ENCODE measurements at regions not wholly inside any gene's neighbourhood (a gene's known extent, or its start where the extent isn't known, plus 50 kb on each side); places are given as distances from the start of the nearest gene placed in this dataset.

DNA sequence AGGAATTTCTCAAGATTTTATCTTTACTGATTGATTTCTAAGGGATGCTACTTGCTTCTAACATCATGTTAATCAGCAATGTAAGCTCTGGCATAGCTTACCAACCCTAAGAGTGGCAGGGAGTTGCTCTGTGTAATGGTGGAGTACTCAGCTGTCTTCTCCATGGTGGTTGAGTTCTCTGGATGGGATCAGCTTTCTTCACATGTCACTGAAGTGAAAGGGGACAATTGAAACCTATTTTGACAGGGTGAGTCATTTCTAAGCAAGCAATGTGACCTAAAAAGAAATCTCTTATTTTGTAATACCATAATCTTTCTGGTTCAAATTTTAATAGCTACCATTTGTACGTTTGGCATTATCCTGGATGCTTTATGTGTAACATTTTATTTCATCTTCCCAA lies 430.4 kb downstream of the GJA1 start:
- no peak overlapping the region for H3K27ac Mint-ChIP-seq
- no peak for DNase-seq
- H3K4me3 Mint-ChIP-seq = no peak overlapping the region
- no peaks in the 10 kb centered on the region for H3K27me3 Mint-ChIP-seq
- H3K36me3 Mint-ChIP-seq = no peaks in the 10 kb centered on the region
- no peaks in the 10 kb centered on the region for H3K9me3 Mint-ChIP-seq (ENCODE audit: low read depth)
- no peak for ATAC-seq
- no peaks in the 10 kb centered on the region for H3K4me1 Mint-ChIP-seq
- CTCF ChIA-PET = no interaction called here

DNA sequence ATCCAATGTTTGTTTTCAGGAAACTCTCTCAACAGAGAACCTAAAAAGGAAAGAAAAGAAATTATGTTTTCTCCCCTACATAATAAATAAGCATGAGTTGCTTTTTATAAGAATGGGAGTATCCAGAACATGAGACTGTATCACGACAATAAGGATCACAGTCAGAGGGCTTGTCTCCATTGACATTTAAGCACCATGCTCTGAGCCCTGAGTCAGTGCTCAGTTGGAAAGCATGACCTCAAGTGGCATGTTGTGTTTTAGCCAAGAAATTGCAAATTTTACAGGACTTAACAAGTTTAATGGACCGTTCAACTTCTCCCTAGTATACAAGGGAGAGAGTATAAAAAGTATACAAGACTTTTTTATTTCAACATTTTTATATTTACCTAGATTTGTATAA lies 431.6 kb downstream of the GJA1 start:
- Mint-ChIP-seq H3K27ac (no peak overlapping the region), H3K27me3 (no peaks in the 10 kb centered on the region), H3K4me1 (no peaks in the 10 kb centered on the region), H3K4me3 (no peak overlapping the region), H3K9me3 (ENCODE audit: low read depth) (no peaks in the 10 kb centered on the region), H3K36me3 (no peaks in the 10 kb centered on the region)
- DNase-seq (no peak), ATAC-seq (no peak)
- CTCF ChIA-PET = no interaction called here

DNA sequence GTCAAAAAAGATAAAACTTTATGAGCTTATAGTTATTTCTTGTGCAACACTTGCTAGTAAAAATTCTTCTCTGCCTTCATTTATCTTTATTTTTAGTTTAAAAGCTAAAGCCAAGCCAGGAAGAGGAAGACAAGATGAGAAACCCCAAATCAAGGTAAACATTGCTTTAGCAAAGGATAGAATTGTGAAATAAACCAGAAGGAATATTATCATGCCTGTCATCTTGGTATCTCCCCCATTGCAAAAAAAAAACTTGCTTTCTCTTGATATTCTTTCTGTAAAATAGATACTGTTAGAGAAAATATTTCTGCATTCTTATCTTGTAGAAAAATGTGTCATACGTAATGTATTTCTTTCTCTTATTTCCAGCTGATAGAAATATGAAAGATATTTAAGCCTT lies 432.8 kb downstream of the GJA1 start:
- H3K36me3 Mint-ChIP-seq = no peaks in the 10 kb centered on the region
- H3K27me3 Mint-ChIP-seq = no peaks in the 10 kb centered on the region
- H3K4me1 Mint-ChIP-seq = no peaks in the 10 kb centered on the region
- CTCF ChIA-PET = no interaction called here
- H3K4me3 Mint-ChIP-seq = no peak overlapping the region
- ATAC-seq (no peak), DNase-seq (no peak)
- no peak overlapping the region for H3K27ac Mint-ChIP-seq
- H3K9me3 Mint-ChIP-seq (ENCODE audit: low read depth) = peaks cover 3% of the 10 kb centered on the region

GRCh38 chr6:121873595-121873994 lies 438.1 kb downstream of the GJA1 start:
- H3K9me3 Mint-ChIP-seq (ENCODE audit: low read depth) = peaks cover 3% of the 10 kb centered on the region
- no peak overlapping the region for H3K27ac Mint-ChIP-seq
- H3K27me3 Mint-ChIP-seq = no peaks in the 10 kb centered on the region
- CTCF ChIA-PET = no interaction called here
- no peak overlapping the region for H3K4me3 Mint-ChIP-seq
- DNase-seq (no peak), ATAC-seq (no peak)
- no peaks in the 10 kb centered on the region for H3K4me1 Mint-ChIP-seq
- H3K36me3 Mint-ChIP-seq = no peaks in the 10 kb centered on the region

GRCh38 chr6:121876721-121877120 lies 441.3 kb downstream of the GJA1 start:
- no peak overlapping the region for H3K27ac Mint-ChIP-seq

GRCh38 chr6:121879149-121879548 lies 443.7 kb downstream of the GJA1 start:
- Mint-ChIP-seq H3K27ac (no peak overlapping the region), H3K27me3 (no peaks in the 10 kb centered on the region), H3K4me1 (no peaks in the 10 kb centered on the region), H3K36me3 (no peaks in the 10 kb centered on the region), H3K4me3 (no peak overlapping the region), H3K9me3 (ENCODE audit: low read depth) (no peaks in the 10 kb centered on the region)
- CTCF ChIA-PET = no interaction called here
- DNase-seq = no peak
- ATAC-seq = no peak

More at GRCh38 chr6:121876721-121877120, 441.3 kb downstream of the GJA1 start:
- H3K9me3 Mint-ChIP-seq (ENCODE audit: low read depth) = peaks cover 3% of the 10 kb centered on the region
- H3K36me3 Mint-ChIP-seq = no peaks in the 10 kb centered on the region
- no peak for DNase-seq
- H3K4me1 Mint-ChIP-seq = no peaks in the 10 kb centered on the region
- CTCF ChIA-PET = no interaction called here
- ATAC-seq = no peak
- H3K4me3 Mint-ChIP-seq = no peak overlapping the region
- H3K27me3 Mint-ChIP-seq = no peaks in the 10 kb centered on the region

GRCh38 chr6:121880831-121881230 lies 445.4 kb downstream of the GJA1 start:
- H3K9me3 Mint-ChIP-seq (ENCODE audit: low read depth) = no peaks in the 10 kb centered on the region
- H3K27ac Mint-ChIP-seq = no peak overlapping the region
- no peaks in the 10 kb centered on the region for H3K4me1 Mint-ChIP-seq
- H3K36me3 Mint-ChIP-seq = no peaks in the 10 kb centered on the region
- CTCF ChIA-PET = no interaction called here
- ATAC-seq (no peak), DNase-seq (no peak)
- no peak overlapping the region for H3K4me3 Mint-ChIP-seq
- no peaks in the 10 kb centered on the region for H3K27me3 Mint-ChIP-seq

DNA sequence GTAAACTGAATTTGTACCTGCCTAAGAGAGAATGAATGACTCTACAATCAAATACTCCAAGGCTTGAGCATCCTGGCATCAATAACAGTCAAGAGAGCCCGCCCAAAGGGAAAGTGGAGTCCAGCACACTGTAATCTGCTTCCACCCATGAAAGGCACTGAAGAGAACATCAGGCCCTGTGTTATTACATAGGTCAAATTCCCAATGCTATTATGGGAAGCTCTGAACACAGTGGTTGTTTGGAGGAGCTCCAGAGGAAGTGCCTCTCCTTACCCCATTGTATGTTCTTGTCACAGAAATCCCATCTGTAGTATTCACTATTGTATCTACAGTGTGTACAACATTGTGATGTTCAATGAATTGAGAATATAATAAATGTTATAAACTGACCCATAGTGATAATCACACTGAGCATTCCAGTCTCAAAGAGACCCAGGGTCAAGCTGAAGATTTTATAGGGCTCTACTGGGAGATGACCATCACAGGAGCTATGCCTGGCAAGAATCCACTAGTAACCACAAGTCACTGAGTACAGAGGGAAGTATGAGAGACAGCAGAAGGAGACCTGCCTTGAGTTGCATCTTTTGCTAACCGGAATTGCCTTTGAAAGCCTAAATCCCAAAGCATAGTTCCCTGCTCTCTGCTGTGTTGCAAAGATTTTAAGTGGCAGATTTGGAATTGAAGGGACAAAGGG lies 446.7 kb downstream of the GJA1 start:
- DNase-seq (no peak), ATAC-seq (no peak)
- Mint-ChIP-seq H3K36me3 (no peaks in the 10 kb centered on the region), H3K4me3 (no peak overlapping the region), H3K9me3 (ENCODE audit: low read depth) (no peaks in the 10 kb centered on the region), H3K4me1 (no peaks in the 10 kb centered on the region), H3K27ac (no peak overlapping the region), H3K27me3 (no peaks in the 10 kb centered on the region)
- CTCF ChIA-PET = no interaction called here

DNA sequence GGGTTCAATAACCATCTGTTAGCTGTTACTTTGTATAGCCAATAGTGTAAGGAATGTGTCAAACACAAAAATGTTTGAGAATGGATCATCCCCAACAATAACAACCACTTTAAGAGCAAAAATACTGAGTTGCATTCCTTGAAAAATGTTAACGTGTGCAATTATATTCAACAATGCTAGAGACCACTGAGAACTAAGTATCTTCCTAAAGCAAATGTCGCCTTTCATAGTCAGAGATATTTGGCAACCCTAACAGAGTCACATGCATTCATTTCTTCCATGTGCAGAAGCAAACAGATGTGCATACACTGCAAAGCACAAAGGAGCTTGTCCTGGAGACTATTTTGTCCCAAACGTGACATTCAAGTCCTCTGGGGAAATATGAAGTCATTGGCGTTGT lies 448.6 kb downstream of the GJA1 start:
- H3K9me3 Mint-ChIP-seq (ENCODE audit: low read depth) = peaks cover 2% of the 10 kb centered on the region
- ATAC-seq (no peak), DNase-seq (no peak)
- H3K4me3 Mint-ChIP-seq = no peak overlapping the region
- H3K27me3 Mint-ChIP-seq = no peaks in the 10 kb centered on the region
- no peaks in the 10 kb centered on the region for H3K4me1 Mint-ChIP-seq
- CTCF ChIA-PET = no interaction called here
- H3K36me3 Mint-ChIP-seq = no peaks in the 10 kb centered on the region
- no peak overlapping the region for H3K27ac Mint-ChIP-seq

DNA sequence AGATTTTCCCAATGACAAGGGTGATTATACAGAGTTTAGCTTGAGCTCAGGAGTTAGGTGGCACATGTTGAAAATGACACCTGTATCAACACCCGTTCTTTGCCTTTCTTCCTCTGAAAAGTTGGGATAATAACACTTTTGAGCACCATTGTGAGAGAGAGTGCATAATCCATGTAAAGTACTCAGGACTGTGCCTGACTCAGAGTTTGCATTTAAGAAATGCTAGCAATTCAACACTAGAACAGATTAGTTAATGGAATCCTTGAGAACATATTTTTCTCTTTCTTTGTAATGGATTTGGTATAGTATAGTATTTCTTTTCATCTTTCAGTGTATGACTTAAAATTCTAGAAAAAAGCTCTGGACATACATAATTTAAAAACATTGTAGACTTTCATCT lies 449.2 kb downstream of the GJA1 start:
- ATAC-seq = no peak
- H3K27me3 Mint-ChIP-seq = no peaks in the 10 kb centered on the region
- no peak overlapping the region for H3K27ac Mint-ChIP-seq
- no peaks in the 10 kb centered on the region for H3K4me1 Mint-ChIP-seq
- no peaks in the 10 kb centered on the region for H3K36me3 Mint-ChIP-seq
- no peak overlapping the region for H3K4me3 Mint-ChIP-seq
- CTCF ChIA-PET = no interaction called here
- no peak for DNase-seq
- peaks cover 2% of the 10 kb centered on the region for H3K9me3 Mint-ChIP-seq (ENCODE audit: low read depth)

- ATAC-seq = no peak
- Mint-ChIP-seq H3K36me3 (no peaks in the 10 kb centered on the region), H3K4me3 (no peak overlapping the region), H3K27ac (no peak overlapping the region), H3K9me3 (ENCODE audit: low read depth) (peaks cover 2% of the 10 kb centered on the region), H3K4me1 (no peaks in the 10 kb centered on the region), H3K27me3 (no peaks in the 10 kb centered on the region)
- CTCF ChIA-PET = no interaction called here
- DNase-seq = no peak
Measured at GRCh38 chr6:121885399-121886152, 450.1 kb downstream of the GJA1 start.

DNA sequence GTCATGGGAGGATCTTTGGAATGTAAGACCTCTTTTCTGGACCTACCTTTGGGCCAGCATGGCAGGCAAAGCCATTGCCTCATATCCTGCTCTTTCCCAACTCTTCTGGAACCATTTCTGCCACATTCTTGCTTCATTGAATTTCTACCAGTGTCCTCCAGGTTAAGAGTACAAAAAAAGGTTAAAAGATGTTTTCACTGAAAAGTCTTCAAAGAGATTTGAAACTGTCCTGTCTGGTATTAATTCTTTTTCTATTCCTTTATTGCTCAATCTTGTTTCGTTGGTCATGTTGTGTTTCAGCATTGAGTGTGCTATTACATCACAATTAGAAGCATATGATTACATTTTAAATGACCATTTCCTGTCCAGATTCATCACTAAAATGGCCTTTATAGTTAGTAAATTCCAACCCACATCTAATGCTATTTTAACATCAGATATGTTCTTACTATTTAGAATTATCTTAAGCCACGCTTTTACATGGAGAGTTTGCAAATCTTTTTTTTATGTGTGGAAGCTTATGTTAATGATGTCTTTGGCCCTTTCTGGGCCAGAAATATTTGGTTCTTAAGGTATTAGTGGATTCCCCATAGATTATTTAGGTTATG lies 450.9 kb downstream of the GJA1 start:
- no peak overlapping the region for H3K4me3 Mint-ChIP-seq
- ATAC-seq = no peak

GRCh38 chr6:121887724-121888123 lies 452.3 kb downstream of the GJA1 start:
- Mint-ChIP-seq H3K9me3 (ENCODE audit: low read depth) (peaks cover 2% of the 10 kb centered on the region), H3K27ac (no peak overlapping the region), H3K4me1 (no peaks in the 10 kb centered on the region), H3K4me3 (no peak overlapping the region), H3K36me3 (no peaks in the 10 kb centered on the region), H3K27me3 (no peaks in the 10 kb centered on the region)
- ATAC-seq (no peak), DNase-seq (no peak)
- CTCF ChIA-PET = no interaction called here

More for the DNA sequence above, 450.9 kb downstream of the GJA1 start:
- Mint-ChIP-seq H3K27ac (no peak overlapping the region), H3K27me3 (no peaks in the 10 kb centered on the region), H3K36me3 (no peaks in the 10 kb centered on the region), H3K9me3 (ENCODE audit: low read depth) (peaks cover 2% of the 10 kb centered on the region), H3K4me1 (no peaks in the 10 kb centered on the region)
- DNase-seq = no peak
- CTCF ChIA-PET = no interaction called here

GRCh38 chr6:121890307-121890910 lies 455.0 kb downstream of the GJA1 start:
- no peak for ATAC-seq
- CTCF ChIA-PET = no interaction called here
- no peaks in the 10 kb centered on the region for H3K27me3 Mint-ChIP-seq
- no peak overlapping the region for H3K4me3 Mint-ChIP-seq
- H3K4me1 Mint-ChIP-seq = no peaks in the 10 kb centered on the region
- peaks cover 2% of the 10 kb centered on the region for H3K9me3 Mint-ChIP-seq (ENCODE audit: low read depth)
- no peaks in the 10 kb centered on the region for H3K36me3 Mint-ChIP-seq
- no peak for DNase-seq
- H3K27ac Mint-ChIP-seq = no peak overlapping the region

Measured in activated CD8-positive, alpha-beta memory T cell treated with anti-CD3 and anti-CD28 coated beads, Interleukin-2, amount 10 ng/mL, durations not matched to agents 7 days and 5 days (primary cell).